Astrocyte of the spinal cord (primary cell): ENCODE measurements at regions not wholly inside any gene's neighbourhood (a gene's known extent, or its start where the extent isn't known, plus 50 kb on each side); places are given as distances from the start of the nearest gene placed in this dataset.

Experiments used
- DNase-seq: peaks from one replicate; pipeline ENCODE4 v3.0.0; 2011; ENCODE audit warnings: low read depth, low spot score
- H3K4me3 ChIP-seq: 2 replicates; pipeline ENCODE4 v1.5.1; 2011; ENCODE audit warnings: low read depth, mild to moderate bottlenecking, low read length, moderate library complexity
- in situ Hi-C: cut with HindIII; loops from 2 replicates; pipeline ENCODE4 v1.10.0; 2017; ENCODE audit warnings: low sequenced_read_pairs
- TF ChIP-seq, protein P1 (sequence below): IDR thresholded peaks from 2 replicates; pipeline ENCODE4 v1.5.1; 2012; ENCODE audit warnings: low read depth, mild to moderate bottlenecking, low read length, inconsistent platforms

DNA sequence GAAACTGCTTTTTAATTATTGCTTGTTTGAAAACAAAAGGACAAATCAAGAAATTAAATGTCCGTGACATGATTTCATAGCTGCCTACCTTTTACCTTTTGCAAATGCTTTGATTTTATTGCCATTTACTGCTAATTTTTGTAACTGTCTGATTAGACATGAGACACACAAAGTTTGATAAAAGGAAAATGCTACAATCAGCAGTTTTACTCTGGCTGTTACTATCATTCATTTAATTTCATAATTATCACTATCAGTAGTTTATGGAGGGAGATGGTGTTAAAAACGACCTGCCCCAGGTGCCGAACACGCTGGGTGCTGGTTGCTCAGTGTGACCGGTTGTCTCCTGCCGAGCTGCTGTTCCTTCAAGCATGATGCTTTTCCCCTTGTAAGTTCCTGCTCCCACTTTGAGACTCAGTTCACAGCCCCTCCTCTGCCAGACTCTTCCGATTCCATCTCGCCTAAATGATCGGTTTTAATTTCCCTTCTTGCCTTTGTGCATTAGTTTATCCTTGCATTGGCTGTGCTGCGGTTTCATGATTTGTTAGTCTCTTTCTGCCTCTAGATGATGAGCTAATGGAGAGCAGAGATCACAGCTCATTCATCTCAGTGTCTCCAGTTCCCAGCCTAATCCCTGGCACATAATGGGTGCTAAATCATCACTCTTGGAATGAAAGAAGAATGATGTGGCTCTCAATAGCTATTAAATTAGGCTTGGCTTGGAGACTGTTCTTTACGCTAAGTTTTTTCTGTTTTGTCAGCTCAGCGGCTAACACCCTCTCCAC, 110.6 kb downstream of the PFKFB3 start:
- H3K4me3 ChIP-seq, result no peak overlapping the region
- TF ChIP-seq, protein P1, sequence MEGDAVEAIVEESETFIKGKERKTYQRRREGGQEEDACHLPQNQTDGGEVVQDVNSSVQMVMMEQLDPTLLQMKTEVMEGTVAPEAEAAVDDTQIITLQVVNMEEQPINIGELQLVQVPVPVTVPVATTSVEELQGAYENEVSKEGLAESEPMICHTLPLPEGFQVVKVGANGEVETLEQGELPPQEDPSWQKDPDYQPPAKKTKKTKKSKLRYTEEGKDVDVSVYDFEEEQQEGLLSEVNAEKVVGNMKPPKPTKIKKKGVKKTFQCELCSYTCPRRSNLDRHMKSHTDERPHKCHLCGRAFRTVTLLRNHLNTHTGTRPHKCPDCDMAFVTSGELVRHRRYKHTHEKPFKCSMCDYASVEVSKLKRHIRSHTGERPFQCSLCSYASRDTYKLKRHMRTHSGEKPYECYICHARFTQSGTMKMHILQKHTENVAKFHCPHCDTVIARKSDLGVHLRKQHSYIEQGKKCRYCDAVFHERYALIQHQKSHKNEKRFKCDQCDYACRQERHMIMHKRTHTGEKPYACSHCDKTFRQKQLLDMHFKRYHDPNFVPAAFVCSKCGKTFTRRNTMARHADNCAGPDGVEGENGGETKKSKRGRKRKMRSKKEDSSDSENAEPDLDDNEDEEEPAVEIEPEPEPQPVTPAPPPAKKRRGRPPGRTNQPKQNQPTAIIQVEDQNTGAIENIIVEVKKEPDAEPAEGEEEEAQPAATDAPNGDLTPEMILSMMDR, result no peak
- in situ Hi-C loops, result no loop called here
- no peak for DNase-seq

DNA sequence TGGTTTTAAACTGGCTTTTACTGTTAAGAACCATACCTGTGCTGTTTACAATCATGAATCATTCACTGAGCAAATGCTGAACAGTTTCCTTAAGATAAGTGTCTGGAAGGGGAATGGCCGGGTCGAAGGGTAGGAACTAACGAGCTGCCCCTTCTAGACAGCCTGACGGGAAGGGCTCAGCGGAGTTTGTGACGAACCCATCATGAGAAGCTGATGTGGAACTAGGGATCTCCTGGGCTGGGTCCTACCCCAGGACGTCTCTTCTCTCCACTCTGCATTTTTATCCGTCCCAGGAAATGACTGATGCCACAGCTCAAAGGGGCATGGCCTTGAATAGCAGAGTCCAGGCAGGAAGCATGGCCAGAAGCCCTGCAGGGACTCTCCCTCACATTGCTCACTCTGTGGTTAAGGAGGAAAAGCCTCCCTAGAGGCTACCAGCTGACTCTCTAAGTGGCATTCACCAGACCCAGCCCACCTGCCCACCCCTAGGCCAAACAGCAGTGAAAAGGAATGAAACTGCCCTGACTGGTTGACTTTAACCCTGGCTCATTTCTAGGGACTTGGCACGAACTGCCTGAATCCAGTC, 112.0 kb downstream of the PFKFB3 start:
- in situ Hi-C loops, result no loop called here
- H3K4me3 ChIP-seq, result no peak overlapping the region
- DNase-seq, result no peak
- TF ChIP-seq, protein P1, result no peak

DNA sequence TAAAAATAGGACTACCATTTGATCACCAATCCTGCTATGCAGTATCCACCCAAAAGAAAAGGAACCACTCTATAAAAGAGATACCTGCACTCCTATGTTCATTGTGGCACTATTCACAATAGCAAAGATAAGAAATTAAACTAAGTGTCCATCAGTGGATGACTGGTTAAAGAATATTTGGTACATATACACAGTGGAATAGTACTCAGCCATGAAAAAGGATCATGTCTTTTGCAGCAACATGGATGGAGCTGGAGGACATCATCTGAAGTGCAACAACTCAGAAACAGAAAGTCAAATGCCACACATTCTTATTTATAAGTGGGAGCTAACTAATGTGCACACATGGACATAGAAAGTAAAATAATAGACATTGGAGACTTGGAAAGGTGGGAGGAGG, 116.4 kb downstream of the PFKFB3 start:
- TF ChIP-seq, protein P1, result no peak
- no peak overlapping the region for H3K4me3 ChIP-seq
- no peak for DNase-seq
- in situ Hi-C loops, result no loop called here

DNA sequence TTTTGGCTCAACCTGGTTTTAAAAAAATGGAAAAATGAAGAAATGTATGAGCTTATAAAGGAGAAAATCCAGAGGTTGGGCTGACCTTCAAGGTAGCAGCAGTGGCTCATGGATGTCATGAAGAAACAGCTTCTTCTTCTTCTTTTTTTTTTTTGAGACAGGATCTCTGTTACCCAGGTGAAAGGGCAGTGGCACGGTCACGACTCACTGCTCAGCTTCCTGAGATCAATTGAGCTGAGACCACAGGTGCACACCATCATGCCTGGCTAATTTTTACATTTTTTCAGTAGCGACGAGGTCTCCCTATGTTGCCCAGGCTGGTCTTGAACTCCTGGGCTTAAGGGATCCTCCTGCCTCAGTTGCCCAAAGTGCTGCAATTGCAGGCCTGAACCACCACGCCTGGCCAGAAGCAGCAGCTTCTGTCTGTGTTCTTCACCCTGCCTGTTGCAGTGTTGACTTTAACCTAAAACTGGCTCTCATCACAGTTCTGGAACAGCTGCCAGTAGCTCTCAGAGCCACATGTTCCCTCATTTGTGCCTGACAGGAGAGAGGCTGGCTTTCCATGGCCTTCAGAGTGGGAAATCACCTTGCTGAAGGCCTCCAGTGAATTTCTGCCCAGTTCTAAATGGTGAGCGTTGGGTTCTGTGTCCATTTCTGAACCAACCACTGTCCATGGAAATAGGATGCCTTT, 117.7 kb downstream of the PFKFB3 start:
- no peak overlapping the region for H3K4me3 ChIP-seq
- DNase-seq, result no peak
- TF ChIP-seq, protein P1, result no peak
- in situ Hi-C loops, result no loop called here

DNA sequence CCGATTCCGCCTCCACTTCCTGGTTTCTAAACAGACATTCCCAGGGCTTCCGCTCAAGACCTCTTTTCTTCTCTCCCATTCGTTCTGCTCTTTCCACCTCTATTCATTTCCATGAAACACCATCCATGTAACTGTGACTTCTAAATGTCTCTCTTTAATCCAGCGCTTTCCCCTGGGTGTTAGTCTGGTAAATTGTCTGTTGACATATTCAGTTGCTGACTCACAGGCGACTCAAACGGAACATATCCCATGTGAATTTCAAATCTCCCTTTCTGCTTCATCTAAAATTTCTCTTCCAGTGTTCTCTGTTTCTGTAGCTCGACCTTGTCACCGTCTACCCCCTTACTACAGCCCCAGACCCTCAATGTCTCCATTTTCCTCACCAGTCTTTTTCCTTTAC, 119.1 kb downstream of the PFKFB3 start:
- DNase-seq, result peak; percentile 41
- TF ChIP-seq, protein P1, result no peak
- in situ Hi-C loops, result no loop called here
- no peak overlapping the region for H3K4me3 ChIP-seq

DNA sequence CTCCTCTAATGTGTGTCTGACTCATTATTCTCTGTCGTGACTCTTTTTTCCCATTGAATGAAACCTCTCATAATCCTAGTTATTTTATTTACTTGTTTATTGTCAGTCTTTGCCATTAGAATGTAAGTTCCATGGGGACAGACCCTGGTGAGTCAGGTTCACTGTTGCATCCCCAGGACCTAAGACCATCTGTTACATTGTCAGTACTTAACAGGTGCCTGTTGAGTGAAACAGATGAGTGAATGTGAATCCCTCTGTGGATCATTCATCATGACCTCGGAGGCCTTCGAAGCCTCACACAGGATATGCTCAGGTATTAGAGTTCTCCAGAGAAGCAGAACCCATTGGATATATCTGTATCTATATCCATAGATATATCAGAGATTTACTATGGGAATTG, 120.1 kb downstream of the PFKFB3 start:
- in situ Hi-C loops, result no loop called here
- H3K4me3 ChIP-seq, result no peak overlapping the region
- no peak for DNase-seq
- TF ChIP-seq, protein P1, result no peak
